H9 (cell line): ENCODE measurements at regions not wholly inside any gene's neighbourhood (a gene's known extent, or its start where the extent isn't known, plus 50 kb on each side); places are given as distances from the start of the nearest gene placed in this dataset.

Experiments used
- DNase-seq: peaks from one replicate; pipeline ENCODE4 v3.0.0-alpha.2; 2017
- H2AFZ ChIP-seq: one replicate; pipeline ENCODE4 v1.6.1; 2013; ENCODE audit warnings: mild to moderate bottlenecking, low read length, control low read depth, moderate library complexity
- H2AK5ac ChIP-seq: 2 replicates; pipeline ENCODE4 v1.6.1; 2013; ENCODE audit warnings: low read length, control low read depth, mixed read lengths; ENCODE audit not compliant: insufficient read length
- H2BK120ac ChIP-seq: one replicate; pipeline ENCODE4 v1.6.1; 2013; ENCODE audit warnings: low read depth, mild to moderate bottlenecking, low read length, control low read depth, inconsistent platforms; ENCODE audit not compliant: poor library complexity, severe bottlenecking
- H2BK12ac ChIP-seq: 2 replicates; pipeline ENCODE4 v1.6.1; 2013; ENCODE audit warnings: low read length, control low read depth, mixed read lengths, low read depth; ENCODE audit not compliant: insufficient read length
- H2BK15ac ChIP-seq: 2 replicates; pipeline ENCODE4 v1.6.1; 2013; ENCODE audit warnings: low read depth, low read length, control low read depth
- H2BK20ac ChIP-seq: one replicate; pipeline ENCODE4 v1.6.1; 2013; ENCODE audit warnings: low read depth, mild to moderate bottlenecking, low read length, control low read depth, inconsistent platforms; ENCODE audit not compliant: poor library complexity, severe bottlenecking
- H2BK5ac ChIP-seq: 2 replicates; pipeline ENCODE4 v1.6.1; 2013; ENCODE audit warnings: low read length, control low read depth, mixed read lengths; ENCODE audit not compliant: insufficient read length
- H3K14ac ChIP-seq: 2 replicates; pipeline ENCODE4 v1.6.1; 2013; ENCODE audit warnings: low read length, control low read depth; ENCODE audit not compliant: insufficient read depth
- H3K18ac ChIP-seq: 2 replicates; pipeline ENCODE4 v1.6.1; 2013; ENCODE audit warnings: low read depth, mild to moderate bottlenecking, mixed read lengths, low read length, control low read depth; ENCODE audit not compliant: insufficient read length
- H3K23ac ChIP-seq: 2 replicates; pipeline ENCODE4 v1.6.1; 2013; ENCODE audit warnings: low read length, control low read depth, mixed read lengths, low read depth; ENCODE audit not compliant: insufficient read length
- H3K23me2 ChIP-seq: 2 replicates; pipeline ENCODE4 v1.6.1; 2013; ENCODE audit warnings: low read depth, mild to moderate bottlenecking, mixed read lengths, low read length, control low read depth; ENCODE audit not compliant: insufficient read length, poor library complexity, severe bottlenecking
- H3K27ac ChIP-seq: 2 replicates; pipeline ENCODE4 v1.5.1; 2013; ENCODE audit warnings: low read length, control low read depth, mixed read lengths, low read depth; ENCODE audit not compliant: insufficient read length
- H3K27me3 ChIP-seq: 2 replicates; pipeline ENCODE4 v1.6.1; 2013; ENCODE audit warnings: low read length, control low read depth, inconsistent platforms; ENCODE audit not compliant: insufficient read depth
- H3K4ac ChIP-seq: 2 replicates; pipeline ENCODE4 v1.6.1; 2013; ENCODE audit warnings: low read depth, mild to moderate bottlenecking, control low read depth, inconsistent platforms, low read length, moderate library complexity
- H3K4me1 ChIP-seq: 2 replicates; pipeline ENCODE4 v1.6.1; 2013; ENCODE audit warnings: low read length, control low read depth, inconsistent platforms; ENCODE audit not compliant: insufficient read depth
- H3K4me2 ChIP-seq: 2 replicates; pipeline ENCODE4 v1.6.1; 2013; ENCODE audit warnings: low read length, control low read depth, mixed read lengths; ENCODE audit not compliant: insufficient read length, insufficient read depth
- H3K56ac ChIP-seq: 2 replicates; pipeline ENCODE4 v1.6.1; 2013; ENCODE audit warnings: low read depth, mild to moderate bottlenecking, mixed read lengths, low read length, control low read depth; ENCODE audit not compliant: insufficient read length
- H3K79me1 ChIP-seq: 2 replicates; pipeline ENCODE4 v1.6.1; 2013; ENCODE audit warnings: low read depth, mild to moderate bottlenecking, moderate library complexity, low read length, control low read depth, inconsistent platforms; ENCODE audit not compliant: insufficient read depth, poor library complexity, severe bottlenecking
- H3K79me2 ChIP-seq: 2 replicates; pipeline ENCODE4 v1.6.1; 2013; ENCODE audit warnings: low read length, control low read depth, inconsistent platforms; ENCODE audit not compliant: insufficient read depth
- H3K9ac ChIP-seq: 2 replicates; pipeline ENCODE4 v1.6.1; 2013; ENCODE audit warnings: low read length, control low read depth, mixed read lengths; ENCODE audit not compliant: insufficient read length; ENCODE audit errors: extremely low read depth
- H3K9me3 ChIP-seq: one replicate; pipeline ENCODE4 v1.6.1; 2013; ENCODE audit warnings: low read depth, low read length, inconsistent platforms; ENCODE audit not compliant: control insufficient read depth
- H3T11ph ChIP-seq: one replicate; pipeline ENCODE4 v1.6.1; 2013; ENCODE audit warnings: mild to moderate bottlenecking, low read length, control low read depth, inconsistent platforms
- H4K20me1 ChIP-seq: one replicate; pipeline ENCODE4 v1.6.1; 2013; ENCODE audit not compliant: control insufficient read depth, insufficient read length, insufficient read depth
- H4K5ac ChIP-seq: 2 replicates; pipeline ENCODE4 v1.6.1; 2013; ENCODE audit warnings: low read depth, mild to moderate bottlenecking, mixed read lengths, low read length, control low read depth; ENCODE audit not compliant: insufficient read length
- H4K8ac ChIP-seq: replicated peaks from 2 replicates; pipeline ENCODE4 v1.6.1; 2013; ENCODE audit warnings: low read length, control low read depth, mixed read lengths, low read depth; ENCODE audit not compliant: insufficient read length
- H4K91ac ChIP-seq: 2 replicates; pipeline ENCODE4 v1.6.1; 2013; ENCODE audit warnings: low read depth, mild to moderate bottlenecking, moderate library complexity, mixed read lengths, low read length, control low read depth; ENCODE audit not compliant: insufficient read length
- H3K27ac Mint-ChIP-seq, 3 experiments: 2 replicates in 2 of 3; 3 replicates in 1 of 3; pipeline ENCODE4 v1.8.0; 2020 to 2021; ENCODE audit warnings: mixed read lengths in 3 of 3, mild to moderate bottlenecking in 1 of 3, moderate library complexity in 1 of 3
- H3K27me3 Mint-ChIP-seq: 2 replicates; pipeline ENCODE4 v1.8.0; 2021; ENCODE audit warnings: low read depth, mild to moderate bottlenecking, moderate library complexity, mixed read lengths
- H3K36me3 Mint-ChIP-seq, 3 experiments: 2 replicates in 2 of 3; 3 replicates in 1 of 3; pipeline ENCODE4 v1.8.0; 2020 to 2021; ENCODE audit warnings: low read depth in 3 of 3, mixed read lengths in 3 of 3; ENCODE audit not compliant: insufficient read depth in 1 of 3
- H3K4me1 Mint-ChIP-seq, 2 experiments: 2 replicates each; pipeline ENCODE4 v1.8.0; 2020; ENCODE audit warnings: mixed read lengths in 2 of 2
- H3K4me3 Mint-ChIP-seq, 2 experiments: 2 replicates in 1 of 2; 3 replicates in 1 of 2; pipeline ENCODE4 v1.8.0; 2020 to 2021; ENCODE audit warnings: mild to moderate bottlenecking in 2 of 2, mixed read lengths in 2 of 2, moderate library complexity in 1 of 2
- H3K9me3 Mint-ChIP-seq, 2 experiments: 2 replicates in 1 of 2; 3 replicates in 1 of 2; pipeline ENCODE4 v1.8.0; 2020; ENCODE audit warnings: mild to moderate bottlenecking in 2 of 2, mixed read lengths in 2 of 2, moderate library complexity in 1 of 2
- CTCF ChIP-seq: fragments of 200-600 bp; sonication (generic); conservative IDR thresholded peaks from 3 replicates; pipeline ENCODE4 v1.8.0; 2021; ENCODE audit warnings: antibody characterized with exemption, mild to moderate bottlenecking
- WGBS: extraction: QIAGEN DNeasy Blood & Tissue Kit; methylation state at CpG from one replicate; pipeline ENCODE4 v1.1.7; 2013; ENCODE audit warnings: missing lambda C conversion rate, low lambda C conversion rate, mixed read lengths; ENCODE audit not compliant: insufficient read length; ENCODE audit errors: extremely low coverage; 5-methylcytosine and 5-hydroxymethylcytosine counted together

- Mint-ChIP-seq H3K9me3 (peaks cover 18 to 37% of the 10 kb centered on the region in 2 experiments), H3K27me3 (no peaks in the 10 kb centered on the region; the same call in 1 of the 2 replicates), H3K4me1 (peaks cover 2 to 4% of the 10 kb centered on the region in 2 experiments; a peak in 2 of 4 replicates), H3K27ac (no peak overlapping the region), H3K36me3 (peaks cover 31 to 45% (median 44%) of the 10 kb centered on the region in 3 experiments), H3K4me3 (no peak overlapping the region)
- Histone ChIP-seq H2BK20ac (no peak overlapping the region), H3K14ac (no peak overlapping the region), H4K8ac (no peak overlapping the region), H3K23me2 (no peaks in the 10 kb centered on the region), H3K18ac (no peak overlapping the region), H3K27me3 (no peaks in the 10 kb centered on the region), H3K79me2 (no peaks in the 10 kb centered on the region), H4K20me1 (no peaks in the 10 kb centered on the region), H2BK5ac (no peak overlapping the region), H3K23ac (no peak overlapping the region), H2BK12ac (no peak overlapping the region), H3K4me1 (no peaks in the 10 kb centered on the region), H2AFZ (no peak overlapping the region), H3T11ph (no peak overlapping the region), H3K27ac (no peak overlapping the region), H4K91ac (no peak overlapping the region), H4K5ac (no peak overlapping the region), H2BK120ac (no peak overlapping the region), H2AK5ac (no peak overlapping the region), H3K9me3 (no peaks in the 10 kb centered on the region), H3K79me1 (no peaks in the 10 kb centered on the region), H3K4me2 (no peak overlapping the region), H3K4ac (no peak overlapping the region), H3K9ac (no peak overlapping the region), H2BK15ac (peak overlapping the region; percentile 80; the same call in 1 of the 2 replicates), H3K56ac (no peak overlapping the region)
- TF ChIP-seq CTCF, result no peak
- WGBS, result no CpG with 5 or more reads among the region's 2 CpGs
- no peak for DNase-seq
Observed at GRCh38 chr4:130053723-130054122, 957.8 kb downstream of the C4orf33 start.
